Hepatocyte (in vitro differentiated cells): ENCODE measurements at regions not wholly inside any gene's neighbourhood (a gene's known extent, or its start where the extent isn't known, plus 50 kb on each side); places are given as distances from the start of the nearest gene placed in this dataset.

Experiments used
- CTCF ChIP-seq: fragments of 200-600 bp; sonication (generic); IDR thresholded peaks from 2 replicates; pipeline ENCODE4 v1.5.1; 2016; ENCODE audit warnings: antibody characterized with exemption, mild to moderate bottlenecking; ENCODE audit not compliant: poor library complexity
- EZH2 ChIP-seq: fragments of 200-600 bp; sonication (generic); IDR thresholded peaks from 2 replicates; pipeline ENCODE4 v1.6.1; 2016; ENCODE audit warnings: antibody characterized with exemption, mild to moderate bottlenecking, borderline replicate concordance

GRCh38 chr1:222953585-222953984 lies 138.7 kb downstream of the DISP1 start:
- TF ChIP-seq CTCF (no peak), EZH2 (no peak)
